HG03520 (cell line): ENCODE measurements at regions not wholly inside any gene's neighbourhood (a gene's known extent, or its start where the extent isn't known, plus 50 kb on each side); places are given as distances from the start of the nearest gene placed in this dataset.

Experiments
- ATAC-seq: cut with Tn5 transposase; IDR thresholded peaks from one replicate; pipeline ENCODE4 v1.9.1; 2021; ENCODE audit warnings: mild to moderate bottlenecking, moderate library complexity; ENCODE audit not compliant: unreplicated experiment

GRCh38 chr18:72601944-72602343 lies 57.8 kb upstream of the CBLN2 start:
- no peak for ATAC-seq

DNA sequence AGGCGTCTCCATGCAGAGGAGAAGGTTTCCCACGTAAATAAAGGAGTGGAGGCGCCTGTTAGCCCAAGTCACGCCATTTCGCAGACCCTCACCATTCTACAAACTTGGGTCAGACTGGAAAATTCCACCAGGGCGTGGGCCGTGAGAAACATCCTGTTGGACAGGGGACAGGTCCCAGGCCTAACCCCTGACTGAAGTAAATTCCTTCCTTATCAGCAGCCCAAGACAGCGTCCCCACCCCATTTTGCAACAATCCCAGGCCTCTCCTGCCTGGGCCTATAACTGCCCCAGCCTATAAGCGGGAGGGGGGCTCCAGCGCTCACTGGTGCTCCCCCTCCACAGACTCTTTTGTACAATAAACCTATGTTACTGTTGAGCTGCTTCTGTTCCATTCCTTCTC lies 57.3 kb upstream of the CBLN2 start:
- no peak for ATAC-seq
